DND-41 (cell line): ENCODE measurements at regions not wholly inside any gene's neighbourhood (a gene's known extent, or its start where the extent isn't known, plus 50 kb on each side); places are given as distances from the start of the nearest gene placed in this dataset.

Source experiments
- ATAC-seq: fragments of 200-7000 bp; cut with Tn5 transposase; 3 replicates; pipeline ENCODE4 v1.9.1; 2021; ENCODE audit warnings: low read depth; ENCODE audit not compliant: insufficient read depth
- DNase-seq: peaks from one replicate; pipeline ENCODE4 v3.0.0-alpha.2; 2020
- H2AFZ ChIP-seq: 2 replicates; pipeline ENCODE4 v1.6.0; 2012; ENCODE audit warnings: low read depth, low read length
- H3K27ac ChIP-seq: 2 replicates; pipeline ENCODE4 v1.5.1; 2012; ENCODE audit warnings: low read length, inconsistent platforms
- H3K27me3 ChIP-seq: fragments of 200-600 bp; sonication (generic); 2 replicates; pipeline ENCODE4 v1.6.0; 2012; ENCODE audit warnings: low read length, mild to moderate bottlenecking, inconsistent platforms; ENCODE audit not compliant: insufficient read depth, poor library complexity
- H3K36me3 ChIP-seq: 2 replicates; pipeline ENCODE4 v1.5.1; 2012; ENCODE audit warnings: low read length, inconsistent platforms; ENCODE audit not compliant: insufficient read depth
- H3K4me1 ChIP-seq: 2 replicates; pipeline ENCODE4 v1.5.1; 2012; ENCODE audit warnings: mild to moderate bottlenecking, low read length; ENCODE audit not compliant: insufficient read depth
- H3K4me2 ChIP-seq: 2 replicates; pipeline ENCODE4 v1.6.0; 2012; ENCODE audit warnings: mild to moderate bottlenecking, moderate library complexity, low read length, inconsistent platforms; ENCODE audit not compliant: insufficient read depth
- H3K4me3 ChIP-seq, 2 experiments: fragments of 200-600 bp in 1 of 2; shearing (Covaris generic) in 1 of 2; 2 replicates each; pipeline ENCODE4 v1.5.1; 2012 to 2016; ENCODE audit warnings: inconsistent platforms in 2 of 2, low read length in 2 of 2, mild to moderate bottlenecking in 2 of 2, low read depth in 1 of 2, moderate library complexity in 1 of 2
- H3K79me2 ChIP-seq: 2 replicates; pipeline ENCODE4 v1.6.0; 2012; ENCODE audit warnings: low read length, inconsistent platforms; ENCODE audit not compliant: insufficient read depth
- H3K9ac ChIP-seq: 2 replicates; pipeline ENCODE4 v1.6.0; 2012; ENCODE audit warnings: low read depth, mild to moderate bottlenecking, inconsistent platforms, low read length, moderate library complexity
- H3K9me3 ChIP-seq: 2 replicates; pipeline ENCODE4 v1.5.1; 2012; ENCODE audit warnings: low read length, moderate library complexity, mild to moderate bottlenecking, inconsistent platforms; ENCODE audit not compliant: insufficient read depth, severe bottlenecking
- H4K20me1 ChIP-seq: 2 replicates; pipeline ENCODE4 v1.6.0; 2012; ENCODE audit warnings: low read length; ENCODE audit not compliant: insufficient read depth
- EZH2 ChIP-seq: IDR thresholded peaks from 3 replicates; pipeline ENCODE4 v1.6.1; 2012; ENCODE audit warnings: borderline replicate concordance, low read depth, mild to moderate bottlenecking, moderate library complexity, low read length, inconsistent platforms; ENCODE audit not compliant: severe bottlenecking
- TF ChIP-seq, protein P1 (sequence below): IDR thresholded peaks from 2 replicates; pipeline ENCODE4 v1.5.1; 2012; ENCODE audit warnings: borderline replicate concordance, low read length, moderate library complexity, mild to moderate bottlenecking; ENCODE audit not compliant: poor library complexity, severe bottlenecking; ENCODE audit errors: extremely low read depth

DNA sequence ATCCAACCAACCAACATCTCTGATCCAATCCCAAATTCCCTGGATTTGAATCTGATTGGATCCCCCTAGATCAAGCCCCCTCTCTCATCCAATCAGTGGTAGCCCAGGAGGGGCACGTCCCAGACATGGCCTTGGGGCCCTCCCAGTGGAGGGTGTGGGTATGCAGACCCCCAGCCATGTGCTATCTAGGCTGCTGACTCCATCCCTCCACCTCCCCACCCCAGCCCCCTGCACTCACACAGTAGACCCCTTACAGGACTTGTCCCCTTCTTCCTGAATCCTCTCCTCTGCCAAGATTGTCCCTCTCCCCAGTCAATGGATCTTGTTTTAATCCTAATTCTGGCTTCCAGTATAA is 153.4 kb downstream of the OAT start:
- Histone ChIP-seq H3K36me3 (no peaks in the 10 kb centered on the region), H3K27ac (no peak overlapping the region), H3K4me1 (no peaks in the 10 kb centered on the region), H3K27me3 (no peaks in the 10 kb centered on the region), H4K20me1 (no peaks in the 10 kb centered on the region), H3K79me2 (no peaks in the 10 kb centered on the region), H2AFZ (no peak overlapping the region), H3K9me3 (no peaks in the 10 kb centered on the region), H3K9ac (no peak overlapping the region), H3K4me3 (no peak overlapping the region), H3K4me2 (no peak overlapping the region)
- no peak for DNase-seq
- ATAC-seq: no peak
- TF ChIP-seq EZH2: no peak
- TF ChIP-seq, protein P1, sequence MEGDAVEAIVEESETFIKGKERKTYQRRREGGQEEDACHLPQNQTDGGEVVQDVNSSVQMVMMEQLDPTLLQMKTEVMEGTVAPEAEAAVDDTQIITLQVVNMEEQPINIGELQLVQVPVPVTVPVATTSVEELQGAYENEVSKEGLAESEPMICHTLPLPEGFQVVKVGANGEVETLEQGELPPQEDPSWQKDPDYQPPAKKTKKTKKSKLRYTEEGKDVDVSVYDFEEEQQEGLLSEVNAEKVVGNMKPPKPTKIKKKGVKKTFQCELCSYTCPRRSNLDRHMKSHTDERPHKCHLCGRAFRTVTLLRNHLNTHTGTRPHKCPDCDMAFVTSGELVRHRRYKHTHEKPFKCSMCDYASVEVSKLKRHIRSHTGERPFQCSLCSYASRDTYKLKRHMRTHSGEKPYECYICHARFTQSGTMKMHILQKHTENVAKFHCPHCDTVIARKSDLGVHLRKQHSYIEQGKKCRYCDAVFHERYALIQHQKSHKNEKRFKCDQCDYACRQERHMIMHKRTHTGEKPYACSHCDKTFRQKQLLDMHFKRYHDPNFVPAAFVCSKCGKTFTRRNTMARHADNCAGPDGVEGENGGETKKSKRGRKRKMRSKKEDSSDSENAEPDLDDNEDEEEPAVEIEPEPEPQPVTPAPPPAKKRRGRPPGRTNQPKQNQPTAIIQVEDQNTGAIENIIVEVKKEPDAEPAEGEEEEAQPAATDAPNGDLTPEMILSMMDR: no peak

DNA sequence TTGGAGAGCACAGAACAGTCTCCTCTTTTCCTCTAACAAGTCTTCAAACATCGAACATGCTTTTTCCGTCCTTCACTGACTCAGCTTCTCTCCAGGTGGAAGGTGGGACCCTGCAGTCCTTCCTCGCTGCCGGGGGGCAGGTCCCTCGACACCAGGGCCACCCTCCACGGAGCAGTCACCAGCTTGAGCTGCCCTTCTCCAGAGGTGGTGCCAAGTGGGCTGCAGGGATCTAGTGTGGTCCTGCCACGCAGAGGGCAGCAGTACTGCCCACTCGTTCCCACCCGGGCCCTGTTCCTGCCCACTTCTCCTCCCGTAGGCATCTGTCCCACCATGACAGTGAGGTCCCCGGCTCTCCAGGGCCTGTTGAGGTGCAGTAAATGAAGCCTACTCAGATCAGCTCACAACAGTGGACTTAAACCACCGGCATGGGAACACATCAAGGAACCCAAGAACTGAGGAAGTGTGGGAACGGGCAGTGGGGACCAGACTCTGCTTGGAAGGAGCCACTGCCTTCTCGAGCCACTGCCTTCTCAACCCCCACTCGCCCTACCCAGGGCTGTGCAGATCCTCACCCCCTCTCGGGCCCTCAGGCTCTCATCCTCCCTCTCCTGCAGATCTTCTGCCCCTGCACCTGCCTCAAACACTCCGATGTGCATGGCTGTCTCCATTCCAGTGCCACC is 153.9 kb downstream of the OAT start:
- Histone ChIP-seq H3K4me1 (no peaks in the 10 kb centered on the region), H4K20me1 (no peaks in the 10 kb centered on the region), H2AFZ (no peak overlapping the region), H3K79me2 (no peaks in the 10 kb centered on the region), H3K9me3 (no peaks in the 10 kb centered on the region), H3K4me2 (no peak overlapping the region), H3K9ac (no peak overlapping the region), H3K36me3 (no peaks in the 10 kb centered on the region), H3K27ac (no peak overlapping the region), H3K27me3 (no peaks in the 10 kb centered on the region), H3K4me3 (no peak overlapping the region)
- TF ChIP-seq, protein P1: no peak
- no peak for TF ChIP-seq EZH2
- no peak for DNase-seq
- no peak for ATAC-seq

DNA sequence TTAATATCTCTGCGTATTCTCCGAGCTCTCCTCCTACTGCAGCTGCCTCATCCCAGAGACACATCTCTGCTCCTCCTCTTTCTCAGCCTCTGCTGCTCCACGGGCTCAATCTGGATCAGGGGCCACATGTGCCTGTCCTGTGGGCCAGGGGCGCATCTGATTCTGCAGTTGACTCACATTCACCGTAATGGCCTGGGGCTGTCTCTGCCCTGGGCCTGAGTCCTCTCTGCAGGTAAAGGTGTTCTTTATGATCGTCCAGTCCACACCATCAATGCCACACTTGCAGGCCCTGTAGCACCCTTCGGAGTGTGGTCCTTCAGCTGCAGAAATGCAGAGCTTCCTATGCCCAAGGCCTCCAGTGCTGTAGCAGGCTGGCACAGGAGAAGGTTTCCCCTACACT is 154.5 kb downstream of the OAT start:
- no peak for DNase-seq
- no peaks in the 10 kb centered on the region for H3K79me2 ChIP-seq
- no peak for ATAC-seq
- TF ChIP-seq, protein P1: no peak
- no peak for TF ChIP-seq EZH2
- no peak overlapping the region for H2AFZ ChIP-seq
- no peak overlapping the region for H3K4me3 ChIP-seq
- H4K20me1 ChIP-seq: no peaks in the 10 kb centered on the region
- peaks cover 4% of the 10 kb centered on the region for H3K9me3 ChIP-seq
- H3K4me1 ChIP-seq: no peaks in the 10 kb centered on the region
- H3K9ac ChIP-seq: no peak overlapping the region
- no peaks in the 10 kb centered on the region for H3K27me3 ChIP-seq
- no peaks in the 10 kb centered on the region for H3K36me3 ChIP-seq
- no peak overlapping the region for H3K4me2 ChIP-seq
- no peak overlapping the region for H3K27ac ChIP-seq

DNA sequence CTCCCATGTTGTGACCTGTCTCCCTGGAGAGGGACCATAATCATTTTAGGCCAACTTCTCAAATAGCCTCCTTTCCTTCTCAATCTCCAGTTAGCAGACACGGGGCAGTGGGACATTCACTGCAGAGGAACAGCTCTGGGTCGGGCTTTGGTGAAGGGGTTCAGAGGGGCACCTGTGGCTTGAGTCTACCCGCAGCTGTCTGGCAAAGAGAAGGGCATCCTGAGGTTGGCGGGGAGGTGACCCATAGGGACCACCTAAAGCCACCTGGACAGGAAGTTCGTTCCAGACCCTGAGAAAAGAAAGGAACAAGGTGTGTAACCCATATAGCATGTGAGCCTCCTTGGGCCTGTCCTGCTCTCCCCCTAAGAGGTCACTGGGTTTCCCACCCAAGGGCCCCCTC is 155.0 kb downstream of the OAT start:
- Histone ChIP-seq H3K79me2 (no peaks in the 10 kb centered on the region), H3K36me3 (no peaks in the 10 kb centered on the region), H3K4me3 (no peak overlapping the region), H3K4me1 (no peaks in the 10 kb centered on the region), H3K27ac (no peak overlapping the region), H3K27me3 (no peaks in the 10 kb centered on the region), H3K9ac (no peak overlapping the region), H2AFZ (no peak overlapping the region), H4K20me1 (no peaks in the 10 kb centered on the region), H3K9me3 (peaks cover 4% of the 10 kb centered on the region), H3K4me2 (no peak overlapping the region)
- no peak for DNase-seq
- TF ChIP-seq, protein P1: no peak
- no peak for TF ChIP-seq EZH2
- ATAC-seq: no peak
